HG03045 (cell line): ENCODE measurements at regions not wholly inside any gene's neighbourhood (a gene's known extent, or its start where the extent isn't known, plus 50 kb on each side); places are given as distances from the start of the nearest gene placed in this dataset.
"Not testable (repeated sequence)": the region's sequence is repeated elsewhere in the genome, so short reads cannot be mapped to it uniquely, and the experiment has no call there.

Experiments used
- ATAC-seq: cut with Tn5 transposase; IDR thresholded peaks from one replicate; pipeline ENCODE4 v1.9.1; 2021; ENCODE audit warnings: mild to moderate bottlenecking, moderate library complexity; ENCODE audit not compliant: unreplicated experiment

GRCh38 chr12:59056966-59057365 is 136.7 kb upstream of the LRIG3 start:
- no peak for ATAC-seq

- no peak for ATAC-seq
Measured at GRCh38 chr12:59055204-59055860, 135.0 kb upstream of the LRIG3 start.

GRCh38 chr12:59053266-59053899 is 133.1 kb upstream of the LRIG3 start:
- ATAC-seq = not testable (repeated sequence)

- no peak for ATAC-seq
Measured at GRCh38 chr12:59046763-59047534, 126.6 kb upstream of the LRIG3 start.

GRCh38 chr12:59044791-59045190 is 124.5 kb upstream of the LRIG3 start:
- no peak for ATAC-seq

GRCh38 chr12:59041241-59042121 is 121.2 kb upstream of the LRIG3 start:
- no peak for ATAC-seq

- no peak for ATAC-seq
Measured at GRCh38 chr12:59040656-59041055, 120.4 kb upstream of the LRIG3 start.

GRCh38 chr12:59040043-59040442 is 119.7 kb upstream of the LRIG3 start:
- ATAC-seq = no peak

- ATAC-seq = no peak
Measured at GRCh38 chr12:59039005-59039404, 118.7 kb upstream of the LRIG3 start.

- ATAC-seq = no peak
Measured at GRCh38 chr12:59036973-59037762, 116.9 kb upstream of the LRIG3 start.

- no peak for ATAC-seq
Measured at GRCh38 chr12:59036347-59036746, 116.0 kb upstream of the LRIG3 start.

- ATAC-seq = no peak
Measured at GRCh38 chr12:59031313-59031712, 111.0 kb upstream of the LRIG3 start.

- no peak for ATAC-seq
Measured at GRCh38 chr12:59030415-59030814, 110.1 kb upstream of the LRIG3 start.

GRCh38 chr12:59027199-59027598 is 106.9 kb upstream of the LRIG3 start:
- ATAC-seq = no peak

- ATAC-seq = no peak
Measured at GRCh38 chr12:59023861-59024424, 103.6 kb upstream of the LRIG3 start.

GRCh38 chr12:59020073-59020946 is 100.0 kb upstream of the LRIG3 start:
- ATAC-seq = no peak

- no peak for ATAC-seq
Measured at GRCh38 chr12:59014885-59015284, 94.6 kb upstream of the LRIG3 start.

GRCh38 chr12:59010941-59011340 is 90.6 kb upstream of the LRIG3 start:
- no peak for ATAC-seq

- ATAC-seq = no peak
Measured at GRCh38 chr12:59010118-59010517, 89.8 kb upstream of the LRIG3 start.
